ENCODE measurements at regions not wholly inside any gene's neighbourhood (a gene's known extent, or its start where the extent isn't known, plus 50 kb on each side); places are given as distances from the start of the nearest gene placed in this dataset.
A peak's percentile ranks its signal among the peaks of the same experiment; 100 is the strongest.

DNA sequence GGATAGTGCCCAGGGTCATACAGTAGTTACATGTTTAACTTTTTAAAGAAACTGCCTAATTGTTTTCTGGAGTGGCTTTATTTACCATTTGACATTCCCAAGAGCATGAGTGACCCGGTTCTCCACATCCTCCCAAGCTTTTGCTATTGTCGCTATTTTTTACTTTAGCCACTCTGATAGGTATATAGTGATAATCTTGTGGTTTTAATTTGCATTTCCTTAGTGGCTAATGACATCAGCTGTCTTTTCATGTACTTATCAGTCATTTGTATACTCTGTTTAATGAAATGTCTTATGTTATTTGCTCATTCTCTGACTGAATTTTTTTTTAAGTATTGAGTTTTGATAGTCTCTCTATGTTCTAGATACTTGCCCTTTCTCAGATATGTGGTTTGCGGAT lies 109.7 kb upstream of the HS6ST1 start:
- H3K36me3 ChIP-seq (replicated peaks in 1 of 2; ENCODE audit: insufficient read depth in 1 of 2, low read depth in 2 of 2): no peaks in the 10 kb centered on the region
- no peak overlapping the region for H3K27ac ChIP-seq
- intact Hi-C loops (cut with DNase I): no loop called here
- ATAC-seq (no peak), DNase-seq (no peak)
- H3K4me1 ChIP-seq: peaks cover 24% of the 10 kb centered on the region
- peaks cover 0 to 3% (median 0%) of the 10 kb centered on the region in 3 donors for H3K9me3 ChIP-seq
- no peak overlapping the region for H3K4me3 ChIP-seq
- TF ChIP-seq CTCF (IDR thresholded peaks at IDR 0.05): no peak
- TF ChIP-seq POLR2A (IDR thresholded peaks at IDR 0.05): no peak
- H3K27me3 ChIP-seq: no peaks in the 10 kb centered on the region
- WGBS, 2 donors: 80 to 81% methylated on average over 3 of the region's 3 CpGs

DNA sequence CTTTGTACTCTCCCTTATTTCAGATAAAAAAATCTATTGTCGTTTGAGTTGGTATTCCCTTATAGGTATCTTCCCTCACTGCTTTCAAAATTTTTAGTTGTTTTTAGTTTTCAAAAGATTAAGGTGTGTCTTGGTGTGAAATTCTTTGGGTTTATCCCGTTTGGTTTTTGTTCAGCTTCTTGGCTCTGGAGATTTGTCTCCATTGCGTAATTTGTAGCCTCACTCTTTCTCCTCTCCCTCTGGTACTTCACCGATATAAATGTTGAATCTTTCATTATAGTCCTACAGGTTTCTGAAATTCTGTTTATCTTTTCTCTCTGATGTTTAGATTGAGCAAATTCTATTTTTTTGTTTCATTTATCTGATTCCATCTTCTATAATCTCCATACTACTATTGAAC lies 113.8 kb upstream of the HS6ST1 start:
- Histone ChIP-seq H3K4me3 (no peak overlapping the region), H3K27me3 (no peaks in the 10 kb centered on the region), H3K27ac (no peak overlapping the region), H3K4me1 (no peaks in the 10 kb centered on the region), H3K9me3 (peaks cover 0 to 3% (median 0%) of the 10 kb centered on the region in 3 donors), H3K36me3 (replicated peaks in 1 of 2; ENCODE audit: insufficient read depth in 1 of 2, low read depth in 2 of 2) (no peaks in the 10 kb centered on the region)
- intact Hi-C loops (cut with DNase I): no loop called here
- DNase-seq (no peak), ATAC-seq (no peak)
- no peak for TF ChIP-seq CTCF (IDR thresholded peaks at IDR 0.05)
- TF ChIP-seq POLR2A (IDR thresholded peaks at IDR 0.05): no peak
- WGBS, 2 donors: 75 to 83% methylated on average over 4 of the region's 4 CpGs

GRCh38 chr2:128433911-128434550 lies 115.4 kb upstream of the HS6ST1 start:
- H3K27me3 ChIP-seq: no peaks in the 10 kb centered on the region
- H3K27ac ChIP-seq: no peak overlapping the region
- intact Hi-C loops (cut with DNase I): no loop called here
- H3K9me3 ChIP-seq: peaks cover 0 to 3% (median 0%) of the 10 kb centered on the region in 3 donors
- 85 to 94% methylated on average over 3 of the region's 3 CpGs for WGBS, 2 donors
- ATAC-seq (no peak), DNase-seq (peak in 1 of 4 donors; percentile 3)
- no peaks in the 10 kb centered on the region for H3K4me1 ChIP-seq
- H3K36me3 ChIP-seq (replicated peaks in 1 of 2; ENCODE audit: insufficient read depth in 1 of 2, low read depth in 2 of 2): no peaks in the 10 kb centered on the region
- TF ChIP-seq POLR2A (IDR thresholded peaks at IDR 0.05): no peak
- no peak for TF ChIP-seq CTCF (IDR thresholded peaks at IDR 0.05)
- no peak overlapping the region for H3K4me3 ChIP-seq

DNA sequence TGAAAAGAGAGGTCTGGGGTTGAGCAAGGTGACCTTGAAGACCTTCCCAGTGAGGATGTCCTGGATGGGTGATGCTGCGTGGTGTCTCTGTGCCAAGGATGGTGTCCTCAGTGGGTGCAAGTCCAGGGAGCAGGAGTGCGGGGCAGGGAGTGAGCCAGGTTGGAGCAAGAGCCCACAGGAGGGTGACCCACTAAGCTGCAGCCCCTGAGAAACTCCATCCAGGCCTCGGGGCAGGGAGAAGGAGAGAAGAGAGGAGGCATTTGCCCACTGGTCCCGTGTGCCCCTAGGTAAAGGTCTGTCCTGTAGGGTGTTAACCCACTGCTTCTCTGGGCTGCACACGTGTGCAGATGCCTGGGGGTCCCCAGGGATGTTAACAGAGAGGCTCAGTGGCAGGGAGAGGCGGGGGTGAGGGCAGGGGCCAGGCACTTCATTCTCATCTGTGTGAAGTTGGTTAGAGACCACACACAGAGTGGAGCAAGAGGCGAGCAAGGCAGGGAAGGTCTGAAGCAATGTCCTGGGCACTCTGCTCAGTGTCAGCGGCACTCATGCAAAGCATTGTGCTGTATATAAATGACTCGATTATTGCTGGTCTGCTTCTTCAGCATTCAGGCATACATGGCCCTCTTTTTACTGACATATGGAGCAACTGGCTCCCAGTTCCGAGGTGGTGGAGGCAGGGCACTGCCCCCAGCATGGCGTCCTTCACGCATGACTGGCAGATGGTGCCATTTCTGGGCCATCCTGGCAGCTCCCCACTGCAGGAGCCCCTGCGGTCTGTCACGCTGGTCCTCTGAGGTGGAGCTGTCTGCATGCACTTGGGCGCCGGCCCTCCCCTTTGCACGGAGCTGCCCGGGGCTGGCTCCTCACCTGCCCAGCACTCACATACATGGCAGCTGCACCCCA lies 117.2 kb upstream of the HS6ST1 start:
- Histone ChIP-seq H3K4me1 (peaks cover 9% of the 10 kb centered on the region), H3K4me3 (no peak overlapping the region), H3K27me3 (no peaks in the 10 kb centered on the region), H3K27ac (no peak overlapping the region), H3K36me3 (replicated peaks in 1 of 2; ENCODE audit: insufficient read depth in 1 of 2, low read depth in 2 of 2) (no peaks in the 10 kb centered on the region), H3K9me3 (no peaks in the 10 kb centered on the region)
- WGBS, 2 donors: 82 to 87% methylated on average over 17 to 18 of the region's 18 CpGs
- DNase-seq (peak in 3 of 4 donors; percentile 1 to 7 (median 2)), ATAC-seq (no peak)
- intact Hi-C loops (cut with DNase I): no loop called here
- TF ChIP-seq CTCF (IDR thresholded peaks at IDR 0.05) (no peak), POLR2A (IDR thresholded peaks at IDR 0.05) (no peak)
